ENCODE measurements at regions not wholly inside any gene's neighbourhood (a gene's known extent, or its start where the extent isn't known, plus 50 kb on each side); places are given as distances from the start of the nearest gene placed in this dataset.
"Not testable (repeated sequence)": the region's sequence is repeated elsewhere in the genome, so short reads cannot be mapped to it uniquely, and the experiment has no call there.

DNA sequence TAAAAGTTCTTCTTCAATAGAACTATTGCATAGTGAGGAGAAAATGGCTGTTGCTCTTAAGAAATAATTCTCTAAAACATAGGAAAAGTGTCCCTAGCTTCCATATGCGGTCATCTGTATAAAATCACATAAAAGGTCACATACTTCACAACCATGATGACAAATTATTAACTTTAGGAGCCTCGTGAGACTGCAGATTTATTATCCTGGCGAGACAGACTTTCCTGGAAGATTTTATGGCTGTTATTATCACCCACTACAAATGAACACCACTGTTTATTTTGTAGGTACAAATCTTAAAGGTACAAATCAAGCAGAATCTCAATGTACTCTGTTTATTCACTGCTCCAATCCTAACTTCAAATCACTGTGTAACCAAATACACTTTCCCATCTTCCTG is 55.0 kb upstream of the AGAP4 start:
- DNase-seq, result not testable (repeated sequence)

DNA sequence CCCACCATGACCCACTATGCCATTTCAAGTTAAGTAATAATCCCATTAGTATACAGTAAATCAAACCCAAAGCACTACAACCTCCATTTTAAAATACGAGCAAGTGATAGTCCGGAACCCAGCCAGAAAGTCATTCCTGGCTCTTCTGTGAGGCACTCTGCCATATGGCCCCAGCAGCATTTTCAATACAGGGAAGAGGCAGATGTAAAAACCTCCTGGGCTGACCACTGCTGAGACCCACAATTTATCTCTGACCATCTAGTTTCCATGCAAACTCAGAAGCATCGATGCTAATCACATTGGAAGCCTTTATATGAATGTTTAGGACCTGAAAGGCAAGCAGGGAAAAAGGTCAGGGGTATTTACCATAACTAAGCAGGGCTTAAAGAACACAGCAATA is 56.3 kb upstream of the AGAP4 start:
- not testable (repeated sequence) for DNase-seq

DNA sequence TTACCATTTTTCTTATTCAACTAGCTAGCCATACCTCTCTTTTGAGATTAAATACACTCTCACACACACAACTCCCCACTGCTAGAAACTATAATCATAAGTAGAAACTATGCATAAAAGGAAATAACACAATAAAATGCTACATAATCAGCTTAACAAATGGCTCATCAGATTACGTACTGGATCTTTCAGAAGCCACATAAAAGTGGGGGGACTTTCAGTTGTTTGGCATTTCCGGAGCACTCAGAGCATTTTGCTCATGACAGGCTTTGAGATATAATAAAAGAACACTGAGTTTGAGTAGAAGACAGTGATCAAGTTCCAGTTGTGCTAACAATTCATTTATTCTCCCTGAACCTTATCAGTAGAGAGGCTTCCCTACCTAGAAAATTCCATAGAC is 56.8 kb upstream of the AGAP4 start:
- not testable (repeated sequence) for DNase-seq

DNA sequence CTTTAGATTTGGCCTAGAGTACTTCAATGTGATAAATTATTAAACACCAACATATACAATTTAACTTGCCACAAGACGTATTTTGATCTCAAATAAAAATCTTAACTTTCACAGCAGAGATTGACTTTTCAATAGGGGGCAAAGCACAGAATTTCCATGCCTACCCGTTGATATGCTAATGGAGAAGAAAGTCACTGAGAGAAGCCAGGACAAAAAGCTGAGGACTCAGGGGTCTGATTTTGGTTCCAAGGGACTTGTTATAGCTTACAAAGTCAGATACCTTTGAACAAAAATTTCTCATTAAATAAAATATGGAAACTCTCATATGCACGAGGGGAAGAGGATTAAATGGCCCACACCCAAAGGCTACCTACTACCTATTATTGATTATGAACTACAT is 59.1 kb upstream of the TIMM23 start:
- DNase-seq, result not testable (repeated sequence)

DNA sequence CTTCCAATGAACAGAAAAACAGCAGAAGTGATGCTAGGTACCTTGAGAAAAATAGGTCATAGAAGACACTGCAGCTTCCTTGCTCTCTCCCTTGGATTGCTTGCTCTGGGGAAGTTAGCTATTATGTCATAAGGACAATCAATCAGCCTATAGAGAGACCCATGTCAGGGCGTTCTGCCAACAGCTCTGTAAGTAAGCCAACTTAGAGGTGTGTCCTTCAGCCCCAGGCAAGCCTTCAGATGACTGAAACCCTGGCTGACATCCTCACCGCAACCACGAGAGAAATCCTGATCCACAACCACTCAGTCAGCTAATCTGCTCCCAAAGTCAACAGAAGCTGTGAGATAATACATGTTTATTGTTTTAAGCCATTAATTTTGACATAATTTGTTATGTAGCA is 57.5 kb upstream of the TIMM23 start:
- not testable (repeated sequence) for DNase-seq

DNA sequence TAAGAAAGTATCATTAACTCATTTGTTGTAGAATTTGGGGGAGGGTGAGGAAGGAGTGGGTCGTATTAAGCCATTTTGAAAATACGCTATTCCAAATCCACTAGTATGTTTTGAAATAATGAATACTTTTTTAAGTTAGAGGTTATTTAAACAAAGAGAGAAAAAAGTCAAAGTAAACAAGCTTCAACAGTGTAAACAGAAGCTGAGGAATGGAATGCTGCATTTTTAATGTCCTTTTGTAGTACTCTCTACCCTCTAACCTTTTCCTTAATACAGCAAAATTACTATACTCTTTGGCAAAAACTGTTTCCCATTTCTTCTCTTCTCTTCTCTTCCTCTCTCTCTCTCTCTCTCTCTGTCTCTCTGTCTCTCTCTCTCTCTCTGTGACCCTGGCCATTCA is 56.7 kb upstream of the TIMM23 start:
- not testable (repeated sequence) for DNase-seq

DNA sequence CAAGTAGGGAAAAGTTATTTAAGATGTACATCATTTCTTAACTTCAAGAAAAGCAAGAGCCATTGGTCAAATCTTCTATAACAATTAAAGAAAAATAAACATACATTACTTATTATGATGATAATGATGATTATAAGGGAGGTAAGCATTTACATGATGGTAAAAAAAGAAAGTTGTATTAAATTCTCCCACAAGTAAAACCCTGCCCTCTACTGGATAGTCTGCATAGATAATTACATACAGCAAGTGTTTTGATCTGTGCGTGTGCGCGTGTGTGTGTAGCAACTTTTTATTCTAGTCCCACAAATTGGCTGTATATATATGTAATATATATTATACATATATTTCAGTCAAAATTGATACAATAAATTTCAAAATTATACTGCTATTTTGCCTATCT is 51.4 kb upstream of the TIMM23 start:
- DNase-seq, result peak; percentile 24

All from DMS53 (cell line).